SKM-1 (cell line): ENCODE measurements at regions not wholly inside any gene's neighbourhood (a gene's known extent, or its start where the extent isn't known, plus 50 kb on each side); places are given as distances from the start of the nearest gene placed in this dataset.
"Not testable (repeated sequence)": the region's sequence is repeated elsewhere in the genome, so short reads cannot be mapped to it uniquely, and the experiment has no call there.

Experiments
- DNase-seq: peaks from one replicate; lab custom pipeline; 2025; ENCODE audit not compliant: unreplicated experiment; lab: John Stamatoyannopoulos, UW

- DNase-seq, result peak; percentile 2
Measured at GRCh38 chr20:16801919-16802651, 53.9 kb downstream of the OTOR start.

DNA sequence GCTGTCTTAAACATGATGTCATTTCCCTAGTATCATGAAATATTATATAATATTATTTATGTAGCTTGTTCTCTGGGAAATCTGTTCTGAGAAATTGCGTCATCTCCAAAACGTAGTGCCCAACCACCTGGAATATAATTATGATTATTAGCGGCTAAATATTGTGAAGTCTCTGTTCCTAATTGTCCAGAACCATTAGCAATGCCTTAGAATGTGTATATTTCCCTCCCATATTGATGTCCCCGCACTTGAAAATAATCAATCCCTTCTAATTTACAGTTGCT, 54.4 kb downstream of the OTOR start:
- no peak for DNase-seq

- no peak for DNase-seq
Measured at GRCh38 chr20:16803965-16804792, 56.0 kb downstream of the OTOR start.

DNA sequence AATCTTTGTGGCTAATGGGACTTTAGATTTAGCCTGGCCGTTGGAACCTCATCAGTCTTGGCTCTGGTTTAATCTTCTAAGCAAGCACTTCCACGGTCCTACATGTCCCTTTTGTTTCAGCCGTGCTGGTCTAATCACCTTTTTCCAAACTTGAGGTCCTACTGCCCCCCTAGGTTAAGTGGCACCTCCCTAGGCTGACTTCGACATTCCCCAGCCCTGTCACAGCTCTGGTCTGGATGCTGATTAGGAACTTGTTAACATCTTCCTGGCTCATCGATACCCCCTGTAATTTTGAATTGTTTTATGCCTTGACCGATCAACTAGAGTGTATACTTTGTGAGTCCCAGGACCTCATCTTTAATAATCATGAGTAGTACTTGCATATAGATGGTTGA, 56.6 kb downstream of the OTOR start:
- no peak for DNase-seq

DNA sequence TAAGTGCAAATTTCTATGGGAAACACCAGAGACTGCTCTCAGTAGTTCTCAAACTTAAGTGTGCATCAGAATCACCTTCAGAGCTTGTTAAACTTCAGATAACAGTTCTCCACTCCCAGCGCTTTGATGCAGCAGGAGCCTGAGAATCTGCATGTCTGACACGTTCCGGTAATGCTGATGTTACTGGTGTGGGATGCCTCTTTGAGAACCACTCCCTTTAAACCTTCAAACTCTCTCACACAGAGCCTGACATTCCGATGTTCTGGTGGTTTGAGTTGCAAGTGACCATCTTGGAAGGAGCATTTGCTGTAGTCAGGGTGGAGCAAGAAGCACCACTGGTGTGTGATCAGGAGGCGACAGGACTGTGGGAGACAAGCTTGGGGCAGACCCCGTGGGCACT, 57.9 kb downstream of the OTOR start:
- DNase-seq, result no peak

- no peak for DNase-seq
Measured at GRCh38 chr20:16806886-16807285, 58.7 kb downstream of the OTOR start.

- DNase-seq, result no peak
Measured at GRCh38 chr20:16808796-16809195, 60.6 kb downstream of the OTOR start.

DNA sequence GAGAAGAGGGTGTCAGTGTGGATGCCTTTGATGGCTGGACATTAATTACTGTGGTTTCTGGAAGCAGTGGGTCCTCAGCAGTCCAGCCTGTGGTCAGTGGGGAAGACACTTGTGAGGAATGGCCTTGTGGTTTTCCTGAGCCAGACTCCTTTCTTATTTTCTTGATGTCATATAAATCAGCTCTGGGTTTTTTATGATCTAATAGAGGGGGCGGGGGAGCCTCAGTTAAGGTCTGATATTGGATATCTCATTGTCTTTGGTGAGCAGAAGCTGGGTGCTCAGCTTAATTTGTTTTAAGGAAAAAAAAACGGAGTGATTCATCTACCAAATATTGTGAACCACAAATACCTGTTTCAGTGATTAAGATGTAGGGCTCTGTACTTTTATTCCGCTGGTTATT, 62.1 kb downstream of the OTOR start:
- DNase-seq, result no peak

DNA sequence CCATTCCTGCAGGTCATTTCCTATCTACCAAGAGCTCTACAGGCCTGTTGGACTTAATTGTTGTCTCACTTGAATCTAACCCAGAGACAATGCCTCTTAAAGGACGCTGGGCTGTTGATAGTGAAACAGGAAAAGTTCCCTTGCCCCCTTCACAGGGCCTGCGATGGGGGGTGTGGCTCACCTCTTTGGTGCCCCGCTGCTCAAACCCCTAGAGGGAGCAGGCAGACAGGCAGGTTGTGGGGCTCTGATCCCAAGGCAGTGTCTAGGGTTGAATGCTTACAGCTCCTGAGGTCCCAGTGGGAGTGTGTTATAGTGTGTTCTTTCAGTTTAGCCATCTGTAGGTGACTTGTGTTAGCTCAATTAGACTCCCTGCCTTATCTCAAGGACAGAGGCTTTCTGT, 68.0 kb downstream of the OTOR start:
- DNase-seq, result no peak

- DNase-seq, result no peak
Measured at GRCh38 chr20:16819483-16819882, 71.3 kb downstream of the OTOR start.

GRCh38 chr20:16821211-16822089, 73.3 kb downstream of the OTOR start:
- DNase-seq, result no peak

DNA sequence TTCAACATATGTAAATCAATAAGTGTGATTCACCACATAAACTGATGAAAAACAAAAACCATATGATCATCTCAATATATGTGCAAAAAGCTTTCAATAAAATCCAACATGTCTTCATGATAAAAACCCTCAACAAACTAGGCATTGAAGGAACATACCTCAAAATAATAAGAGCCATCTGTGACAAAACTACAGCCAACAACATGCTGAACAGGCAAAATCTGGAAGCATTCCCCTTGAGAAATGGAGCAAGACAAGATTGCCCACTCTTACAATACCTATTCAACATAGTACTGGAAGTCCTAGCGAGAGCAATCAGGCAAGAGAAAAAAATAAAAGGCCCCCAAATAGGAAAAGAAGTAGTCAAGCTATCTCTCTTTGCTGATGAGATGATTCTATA, 76.5 kb downstream of the OTOR start:
- DNase-seq, result no peak

DNA sequence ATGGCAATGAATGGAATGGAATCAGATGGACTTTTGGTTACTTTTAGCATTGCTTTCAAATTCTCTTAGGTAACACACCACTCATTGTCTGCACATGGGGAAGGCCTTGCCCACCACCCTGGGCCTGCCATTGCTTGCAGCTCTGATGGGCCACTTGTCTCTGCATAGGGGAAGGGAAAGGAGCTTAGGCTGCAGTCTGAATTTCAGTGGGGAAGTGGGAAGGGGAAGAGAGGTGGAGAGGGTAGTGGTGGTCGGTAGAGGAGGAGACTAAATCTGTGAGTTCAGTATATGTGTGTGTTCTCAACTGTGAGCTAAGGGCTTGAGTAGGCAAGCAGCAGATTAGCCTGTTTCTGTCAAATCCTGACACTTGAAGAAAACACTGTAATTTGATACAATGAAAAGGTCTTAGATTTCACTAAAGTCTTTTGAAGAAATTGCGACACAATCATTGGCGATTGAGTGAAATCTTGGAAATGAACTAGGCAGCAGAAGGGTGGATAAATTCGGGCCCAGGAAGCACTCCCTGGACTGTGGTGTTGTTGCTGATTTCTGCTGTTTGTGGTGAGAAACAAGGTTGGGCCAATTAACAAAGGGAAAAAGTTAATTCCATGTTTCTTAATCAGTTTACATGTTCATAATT, 80.6 kb downstream of the OTOR start:
- no peak for DNase-seq

DNA sequence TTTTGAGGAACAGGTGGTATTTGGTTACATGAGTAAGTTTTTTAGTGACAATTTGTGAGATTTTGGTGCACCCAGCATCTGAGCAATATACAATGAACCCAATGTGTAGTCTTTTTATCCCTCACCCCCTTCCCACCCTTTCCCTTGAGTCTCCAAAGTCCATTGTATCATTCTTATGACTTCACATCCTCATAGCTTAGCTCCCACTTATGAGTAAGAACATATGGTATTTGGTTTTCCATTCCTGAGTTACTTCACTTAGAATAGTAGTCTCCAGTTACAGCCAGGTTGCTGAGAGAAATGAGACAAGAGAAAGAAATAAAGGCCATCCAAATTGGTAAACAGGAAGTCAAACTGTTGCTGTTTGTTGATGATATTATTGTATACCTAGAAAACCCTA, 87.5 kb downstream of the OTOR start:
- not testable (repeated sequence) for DNase-seq

- DNase-seq, result no peak
Measured at GRCh38 chr20:16842486-16843120, 94.4 kb downstream of the OTOR start.

DNA sequence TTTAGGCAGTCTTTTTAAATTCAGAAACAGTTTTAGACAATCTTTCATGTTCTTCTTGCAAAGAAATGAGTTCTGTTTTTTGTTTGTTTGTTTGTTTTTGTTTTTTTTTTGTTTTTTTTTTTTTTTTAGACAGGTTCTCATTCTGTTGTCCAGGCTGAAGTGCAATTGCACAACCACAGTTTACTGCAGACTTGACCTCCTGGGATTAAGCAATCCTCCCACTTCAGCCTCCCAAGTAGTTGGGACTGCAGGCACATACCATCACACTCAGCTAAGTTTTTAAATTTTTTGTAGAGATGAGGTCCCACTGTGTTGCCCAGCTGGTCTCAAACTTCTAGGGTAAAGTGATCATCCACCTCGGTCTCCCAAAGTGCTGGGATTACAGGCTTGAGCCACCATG, 96.2 kb downstream of the OTOR start:
- no peak for DNase-seq

- no peak for DNase-seq
Measured at GRCh38 chr20:16846006-16846405, 97.8 kb downstream of the OTOR start.

DNA sequence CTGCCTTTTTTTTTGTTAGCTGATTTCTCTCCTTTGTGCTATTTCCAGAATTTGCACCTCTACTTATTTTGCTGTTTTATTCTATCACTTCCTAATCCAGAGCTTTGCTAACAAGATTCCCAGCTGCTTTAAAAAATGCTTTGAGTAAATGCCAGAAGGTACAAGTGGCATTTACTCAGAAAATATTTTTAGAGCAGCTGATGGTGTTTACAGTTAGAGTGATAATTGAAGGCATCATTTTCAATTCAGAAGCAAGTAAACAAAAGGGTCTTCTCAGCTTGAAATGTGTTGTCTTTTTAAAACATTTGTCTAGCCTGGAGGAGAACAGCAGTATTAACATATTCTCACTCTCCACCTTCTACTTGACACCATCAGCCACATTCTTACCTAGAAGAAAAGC, 99.9 kb downstream of the OTOR start:
- DNase-seq, result no peak

DNA sequence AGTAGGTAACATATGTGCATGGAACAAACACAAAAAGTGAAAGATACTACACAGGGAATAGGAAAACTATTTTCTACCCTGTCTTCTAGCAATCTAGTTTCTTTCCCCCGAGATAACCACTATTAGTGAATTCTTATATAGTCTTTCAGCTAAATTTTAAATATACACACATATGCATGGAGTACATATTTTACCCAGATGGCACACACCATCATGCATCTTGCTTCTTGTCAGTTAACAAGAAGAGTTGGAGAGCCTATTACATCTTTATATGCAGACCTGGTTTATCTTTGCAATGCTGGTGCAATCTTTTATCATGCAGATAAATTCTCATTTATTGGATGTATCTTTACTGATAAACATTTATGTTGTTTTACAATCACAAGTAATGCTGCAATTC, 100.4 kb downstream of the OTOR start:
- no peak for DNase-seq

- DNase-seq, result no peak
Measured at GRCh38 chr20:16860914-16861313, 112.8 kb downstream of the OTOR start.

GRCh38 chr20:16861708-16862107, 113.5 kb downstream of the OTOR start:
- DNase-seq, result no peak
